CD14-positive monocyte (primary cell): ENCODE measurements at regions not wholly inside any gene's neighbourhood (a gene's known extent, or its start where the extent isn't known, plus 50 kb on each side); places are given as distances from the start of the nearest gene placed in this dataset.
A peak's percentile ranks its signal among the peaks of the same experiment; 100 is the strongest.

Source experiments
- DNase-seq, 3 donors: peaks; one replicate each; pipeline ENCODE4 v3.0.0-alpha.2; 2011 to 2022
- H2AFZ ChIP-seq: 2 replicates; pipeline ENCODE4 v1.6.0; 2012; ENCODE audit warnings: mild to moderate bottlenecking, low read depth, low read length, inconsistent platforms; ENCODE audit not compliant: insufficient read depth, poor library complexity, severe bottlenecking
- H3K27ac ChIP-seq, 2 donors: 1 replicate in 1 of 2; 2 replicates in 1 of 2; pipeline ENCODE4 v1.5.1; 2012 to 2013; ENCODE audit warnings: low read length in 2 of 2, control low read depth in 1 of 2, inconsistent platforms in 1 of 2, low read depth in 1 of 2, mild to moderate bottlenecking in 1 of 2
- H3K27me3 ChIP-seq, 2 donors: one replicate each; pipeline versions ENCODE4 v1.6.0 to v1.6.1; 2011 to 2013; ENCODE audit warnings: low read length in 2 of 2; ENCODE audit not compliant: control insufficient read depth in 2 of 2, insufficient read depth in 2 of 2
- H3K36me3 ChIP-seq, 2 donors: replicated peaks in 1 of 2; 1 replicate in 1 of 2; 2 replicates in 1 of 2; pipeline versions ENCODE4 v1.5.1 to v1.6.1; 2012 to 2013; ENCODE audit warnings: low read length in 2 of 2, control low read depth in 1 of 2, inconsistent platforms in 1 of 2, mild to moderate bottlenecking in 1 of 2; ENCODE audit not compliant: insufficient read depth in 2 of 2, control insufficient read depth in 1 of 2
- H3K4me1 ChIP-seq, 2 donors: 1 replicate in 1 of 2; 2 replicates in 1 of 2; pipeline versions ENCODE4 v1.5.1 to v1.6.1; 2012 to 2013; ENCODE audit warnings: low read length in 2 of 2, control low read depth in 1 of 2, inconsistent platforms in 1 of 2, mild to moderate bottlenecking in 1 of 2, moderate library complexity in 1 of 2; ENCODE audit not compliant: insufficient read depth in 2 of 2, control insufficient read depth in 1 of 2
- H3K4me2 ChIP-seq: replicated peaks from 2 replicates; pipeline ENCODE3; 2012; ENCODE audit warnings: low read length, moderate library complexity, mild to moderate bottlenecking; ENCODE audit not compliant: poor library complexity, severe bottlenecking; ENCODE audit errors: extremely low read depth
- H3K4me3 ChIP-seq, 3 experiments: fragments of 200-600 bp in 1 of 3; sonication (generic) in 1 of 3; replicated peaks in 1 of 3; 1 replicate in 2 of 3; 2 replicates in 1 of 3; pipeline ENCODE4 v1.5.1; 2011 to 2013; ENCODE audit warnings: low read length in 3 of 3, mild to moderate bottlenecking in 3 of 3, control low read depth in 2 of 3, low read depth in 2 of 3, inconsistent platforms in 1 of 3, moderate library complexity in 1 of 3
- H3K79me2 ChIP-seq: 2 replicates; pipeline ENCODE4 v1.6.0; 2012; ENCODE audit warnings: mild to moderate bottlenecking, control low read depth, inconsistent platforms, low read length, moderate library complexity; ENCODE audit not compliant: insufficient read depth
- H3K9ac ChIP-seq: 2 replicates; pipeline ENCODE4 v1.6.0; 2017; ENCODE audit warnings: low read length, mild to moderate bottlenecking; ENCODE audit not compliant: insufficient read depth, poor library complexity, severe bottlenecking
- H3K9me3 ChIP-seq, 2 donors: replicated peaks in 1 of 2; 1 replicate in 1 of 2; 2 replicates in 1 of 2; pipeline versions ENCODE4 v1.5.1 to v1.6.1; 2012 to 2013; ENCODE audit warnings: low read length in 2 of 2, control low read depth in 1 of 2; ENCODE audit not compliant: control insufficient read depth in 1 of 2, insufficient read depth in 1 of 2
- H4K20me1 ChIP-seq: 2 replicates; pipeline ENCODE4 v1.6.0; 2012; ENCODE audit warnings: mild to moderate bottlenecking, low read length, control low read depth, moderate library complexity; ENCODE audit not compliant: insufficient read depth
- H3K27ac Mint-ChIP-seq, 7 donors: one replicate each; pipeline ENCODE4 v1.8.0; 2020; ENCODE audit warnings: mild to moderate bottlenecking in 7 of 7, mixed read lengths in 7 of 7, moderate library complexity in 6 of 7, inconsistent platforms in 2 of 7
- H3K27me3 Mint-ChIP-seq, 3 donors: one replicate each; pipeline ENCODE4 v1.8.0; 2021 to 2022; ENCODE audit warnings: low read depth in 3 of 3, mild to moderate bottlenecking in 3 of 3, mixed read lengths in 3 of 3, moderate library complexity in 3 of 3, inconsistent platforms in 1 of 3
- H3K36me3 Mint-ChIP-seq, 2 donors: one replicate each; pipeline ENCODE4 v1.8.0; 2020; ENCODE audit warnings: mixed read lengths in 2 of 2, inconsistent platforms in 1 of 2, mild to moderate bottlenecking in 1 of 2
- H3K4me1 Mint-ChIP-seq: one replicate; pipeline ENCODE4 v1.8.0; 2020; ENCODE audit warnings: mild to moderate bottlenecking, mixed read lengths
- H3K4me3 Mint-ChIP-seq, 2 donors: one replicate each; pipeline ENCODE4 v1.8.0; 2020; ENCODE audit warnings: mild to moderate bottlenecking in 2 of 2, mixed read lengths in 2 of 2, moderate library complexity in 1 of 2
- H3K9me3 Mint-ChIP-seq, 7 donors: one replicate each; pipeline ENCODE4 v1.8.0; 2020 to 2022; ENCODE audit warnings: mixed read lengths in 7 of 7, mild to moderate bottlenecking in 6 of 7, moderate library complexity in 6 of 7, inconsistent platforms in 2 of 7
- WGBS: methylation state at CpG from one replicate; pipeline ENCODE4 v1.1.5; 2013; ENCODE audit warnings: missing lambda C conversion rate; ENCODE audit not compliant: insufficient coverage; 5-methylcytosine and 5-hydroxymethylcytosine counted together
- intact Hi-C, 2 donors: fragments of 100-400 bp; cut with micrococcal nuclease; formaldehyde crosslinking; loops; one replicate each; pipeline versions ENCODE4 v1.15.0 to v1.15.1; 2023
- TF ChIP-seq, protein P1 (sequence below): fragments of 200-600 bp; IDR thresholded peaks from one replicate; pipeline ENCODE4 v1.8.0; 2022; ENCODE audit warnings: antibody characterized with exemption, mild to moderate bottlenecking

DNA sequence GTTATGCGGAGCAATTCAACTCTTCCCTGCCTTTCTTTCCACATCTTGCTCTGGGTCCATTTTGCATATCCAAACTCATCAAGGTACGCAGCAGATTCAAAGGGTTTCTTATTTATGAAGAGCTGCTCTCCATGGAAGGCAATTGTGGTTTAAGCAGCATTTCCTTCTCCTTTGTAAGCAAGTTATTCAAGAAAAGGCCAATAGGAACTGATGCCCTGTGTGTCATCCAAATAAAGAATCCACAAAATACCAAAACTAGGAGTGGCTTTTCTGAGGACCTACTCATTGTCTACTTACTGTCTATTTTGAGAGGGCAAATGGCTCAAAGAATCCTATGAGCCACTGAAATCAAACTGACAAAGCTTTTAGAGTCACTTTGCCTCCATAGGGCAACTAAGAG is 253.1 kb downstream of the PTEN start:
- H3K4me2 ChIP-seq, result peak overlapping the region; percentile 56
- H3K27ac ChIP-seq, result peak overlapping the region; percentile 3 to 66
- peaks cover 0 to 2% (median 2%) of the 10 kb centered on the region in 3 donors for H3K27me3 Mint-ChIP-seq
- DNase-seq, result peak; percentile 39 to 53 (median 51)
- H3K9ac ChIP-seq, result no peak overlapping the region
- peaks cover 20% of the 10 kb centered on the region for H3K4me1 Mint-ChIP-seq
- TF ChIP-seq, protein P1, sequence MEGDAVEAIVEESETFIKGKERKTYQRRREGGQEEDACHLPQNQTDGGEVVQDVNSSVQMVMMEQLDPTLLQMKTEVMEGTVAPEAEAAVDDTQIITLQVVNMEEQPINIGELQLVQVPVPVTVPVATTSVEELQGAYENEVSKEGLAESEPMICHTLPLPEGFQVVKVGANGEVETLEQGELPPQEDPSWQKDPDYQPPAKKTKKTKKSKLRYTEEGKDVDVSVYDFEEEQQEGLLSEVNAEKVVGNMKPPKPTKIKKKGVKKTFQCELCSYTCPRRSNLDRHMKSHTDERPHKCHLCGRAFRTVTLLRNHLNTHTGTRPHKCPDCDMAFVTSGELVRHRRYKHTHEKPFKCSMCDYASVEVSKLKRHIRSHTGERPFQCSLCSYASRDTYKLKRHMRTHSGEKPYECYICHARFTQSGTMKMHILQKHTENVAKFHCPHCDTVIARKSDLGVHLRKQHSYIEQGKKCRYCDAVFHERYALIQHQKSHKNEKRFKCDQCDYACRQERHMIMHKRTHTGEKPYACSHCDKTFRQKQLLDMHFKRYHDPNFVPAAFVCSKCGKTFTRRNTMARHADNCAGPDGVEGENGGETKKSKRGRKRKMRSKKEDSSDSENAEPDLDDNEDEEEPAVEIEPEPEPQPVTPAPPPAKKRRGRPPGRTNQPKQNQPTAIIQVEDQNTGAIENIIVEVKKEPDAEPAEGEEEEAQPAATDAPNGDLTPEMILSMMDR, result no peak
- no peak overlapping the region for H2AFZ ChIP-seq
- H4K20me1 ChIP-seq, result no peaks in the 10 kb centered on the region
- H3K27ac Mint-ChIP-seq, result no peak overlapping the region
- H3K36me3 ChIP-seq, result no peaks in the 10 kb centered on the region
- H3K4me1 ChIP-seq, result peaks cover 84 to 91% of the 10 kb centered on the region in 2 donors
- WGBS, result 100% methylated on average over 1 of the region's 2 CpGs
- H3K36me3 Mint-ChIP-seq, result no peaks in the 10 kb centered on the region
- no peaks in the 10 kb centered on the region for H3K27me3 ChIP-seq
- peak overlapping the region in 1 of 3 experiments; percentile 38 for H3K4me3 ChIP-seq
- intact Hi-C loops, result loop anchor here (5.0 to 10.0 kb wide), 4 partner anchors 92 to 298 kb away; partner anchors contain the start of genes KLLN (in 1 of the 2) and PTEN (in 1 of the 2)
- H3K4me3 Mint-ChIP-seq, result no peak overlapping the region
- no peaks in the 10 kb centered on the region for H3K9me3 ChIP-seq
- H3K79me2 ChIP-seq, result no peaks in the 10 kb centered on the region
- H3K9me3 Mint-ChIP-seq, result no peaks in the 10 kb centered on the region

DNA sequence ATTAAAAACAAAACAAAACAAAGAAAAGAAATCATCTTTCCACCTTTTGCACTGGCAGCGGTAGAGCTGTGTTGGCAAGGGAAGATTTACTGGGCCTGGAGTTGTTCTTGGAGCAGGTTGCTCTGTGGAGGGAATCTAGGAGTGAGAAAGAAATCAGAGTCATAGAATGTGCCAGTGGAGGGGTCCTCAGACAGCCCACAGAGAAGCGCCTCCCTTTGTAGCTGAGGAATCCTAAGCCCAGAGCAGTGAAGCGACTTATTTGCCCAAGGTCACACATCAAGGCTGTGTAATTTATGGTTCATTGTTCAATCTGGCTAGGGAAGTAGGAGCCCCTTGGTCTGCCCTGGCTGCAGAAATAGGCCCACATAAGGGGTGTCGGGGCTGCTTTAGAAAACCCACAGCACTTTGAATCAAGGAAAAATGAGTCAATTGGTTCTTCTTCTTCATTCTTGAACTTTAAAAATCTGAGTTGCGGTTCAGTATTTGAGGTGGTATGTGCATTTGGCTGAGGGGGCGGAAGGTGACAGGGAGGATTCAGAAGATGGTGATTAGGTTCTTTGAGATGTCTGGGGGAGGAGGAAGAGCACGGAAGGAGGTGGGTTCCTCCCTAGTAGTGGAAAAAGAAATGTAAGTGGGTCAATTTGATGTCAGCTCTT is 253.7 kb downstream of the PTEN start:
- no peak overlapping the region for H3K4me3 Mint-ChIP-seq
- H3K79me2 ChIP-seq, result no peaks in the 10 kb centered on the region
- peaks cover 84 to 91% of the 10 kb centered on the region in 2 donors for H3K4me1 ChIP-seq
- H3K36me3 ChIP-seq, result no peaks in the 10 kb centered on the region
- H3K9ac ChIP-seq, result no peak overlapping the region
- H3K27ac ChIP-seq, result peak overlapping the region; percentile 3 to 66
- no peaks in the 10 kb centered on the region for H4K20me1 ChIP-seq
- H2AFZ ChIP-seq, result no peak overlapping the region
- TF ChIP-seq, protein P1, result no peak
- H3K27me3 Mint-ChIP-seq, result peaks cover 0 to 2% (median 2%) of the 10 kb centered on the region in 3 donors
- no peaks in the 10 kb centered on the region for H3K36me3 Mint-ChIP-seq
- H3K27me3 ChIP-seq, result no peaks in the 10 kb centered on the region
- peaks cover 15% of the 10 kb centered on the region for H3K4me1 Mint-ChIP-seq
- H3K9me3 Mint-ChIP-seq, result no peaks in the 10 kb centered on the region
- intact Hi-C loops, result loop anchor here (5.0 to 10.0 kb wide), 4 partner anchors 92 to 298 kb away; partner anchors contain the start of genes KLLN (in 1 of the 2) and PTEN (in 1 of the 2)
- peak overlapping the region in 1 of 3 experiments; percentile 38 for H3K4me3 ChIP-seq
- peak overlapping the region; percentile 56 for H3K4me2 ChIP-seq
- H3K27ac Mint-ChIP-seq, result no peak overlapping the region
- H3K9me3 ChIP-seq, result no peaks in the 10 kb centered on the region
- WGBS, result 78% methylated on average over 6 of the region's 7 CpGs
- no peak for DNase-seq
